ENCODE measurements at regions not wholly inside any gene's neighbourhood (a gene's known extent, or its start where the extent isn't known, plus 50 kb on each side); places are given as distances from the start of the nearest gene placed in this dataset.

DNA sequence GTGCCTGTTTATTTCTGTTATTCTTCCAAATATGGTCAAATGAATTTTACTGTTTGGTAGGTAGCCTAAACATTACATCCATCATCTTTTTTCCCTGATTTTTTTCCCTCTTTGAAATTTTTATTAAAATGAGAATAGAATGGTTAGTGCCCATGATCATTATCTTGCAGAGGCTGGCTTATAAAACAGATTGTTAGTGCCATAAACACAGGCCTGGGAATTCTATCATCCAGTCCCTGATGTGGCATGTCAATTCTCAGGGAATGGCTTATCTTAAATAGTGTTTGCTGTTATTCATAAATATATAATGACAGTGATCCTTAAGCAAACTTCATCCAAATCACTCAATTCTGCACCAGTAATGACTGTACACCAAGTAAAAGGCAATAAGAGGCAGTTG is 207.3 kb downstream of the TUSC7 start:
- no peak overlapping the region for H3K4me3 ChIP-seq (ENCODE audit: low read depth, low read length)
- TF ChIP-seq, protein P1, sequence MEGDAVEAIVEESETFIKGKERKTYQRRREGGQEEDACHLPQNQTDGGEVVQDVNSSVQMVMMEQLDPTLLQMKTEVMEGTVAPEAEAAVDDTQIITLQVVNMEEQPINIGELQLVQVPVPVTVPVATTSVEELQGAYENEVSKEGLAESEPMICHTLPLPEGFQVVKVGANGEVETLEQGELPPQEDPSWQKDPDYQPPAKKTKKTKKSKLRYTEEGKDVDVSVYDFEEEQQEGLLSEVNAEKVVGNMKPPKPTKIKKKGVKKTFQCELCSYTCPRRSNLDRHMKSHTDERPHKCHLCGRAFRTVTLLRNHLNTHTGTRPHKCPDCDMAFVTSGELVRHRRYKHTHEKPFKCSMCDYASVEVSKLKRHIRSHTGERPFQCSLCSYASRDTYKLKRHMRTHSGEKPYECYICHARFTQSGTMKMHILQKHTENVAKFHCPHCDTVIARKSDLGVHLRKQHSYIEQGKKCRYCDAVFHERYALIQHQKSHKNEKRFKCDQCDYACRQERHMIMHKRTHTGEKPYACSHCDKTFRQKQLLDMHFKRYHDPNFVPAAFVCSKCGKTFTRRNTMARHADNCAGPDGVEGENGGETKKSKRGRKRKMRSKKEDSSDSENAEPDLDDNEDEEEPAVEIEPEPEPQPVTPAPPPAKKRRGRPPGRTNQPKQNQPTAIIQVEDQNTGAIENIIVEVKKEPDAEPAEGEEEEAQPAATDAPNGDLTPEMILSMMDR (conservative IDR thresholded peaks at IDR 0.05; ENCODE audit: low read depth, low read length), result no peak
- no peak for DNase-seq (ENCODE audit: low read depth)

DNA sequence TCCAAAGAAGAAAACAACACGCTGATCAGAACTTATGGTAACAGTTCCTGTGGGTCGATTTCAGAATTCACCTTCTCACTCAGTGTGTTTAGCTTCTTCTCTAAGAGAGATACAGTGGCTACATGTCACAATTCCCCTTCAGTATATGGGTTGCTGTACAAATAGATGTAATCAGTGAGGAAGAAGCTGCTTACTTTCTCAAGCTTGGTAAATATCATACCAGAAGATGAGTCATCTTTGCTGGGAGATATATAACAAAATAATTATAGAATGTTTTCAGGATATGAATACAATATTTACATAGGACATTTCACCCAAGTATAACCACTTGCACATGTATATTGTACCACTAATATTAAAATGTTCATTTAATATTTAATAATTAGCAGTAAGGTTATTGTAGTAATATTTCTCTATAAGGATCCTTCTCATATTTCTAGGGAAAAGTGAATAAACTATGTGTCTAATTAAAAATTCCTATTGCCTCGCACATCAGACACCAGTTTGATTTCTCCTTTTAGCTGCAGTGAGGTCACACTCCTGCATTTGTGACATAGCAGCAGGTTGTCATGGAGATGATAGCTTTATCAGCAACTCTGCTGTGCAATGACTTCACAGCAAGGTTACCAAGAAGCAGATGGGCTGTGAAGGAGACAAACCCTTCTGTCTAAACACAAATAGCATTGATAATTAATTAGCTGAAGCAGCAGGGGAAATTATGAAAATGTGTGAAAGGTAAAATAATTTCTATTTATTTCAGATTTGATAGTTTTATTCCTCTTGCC is 211.4 kb downstream of the TUSC7 start:
- no peak overlapping the region for H3K4me3 ChIP-seq (ENCODE audit: low read depth, low read length)
- no peak for DNase-seq (ENCODE audit: low read depth)
- TF ChIP-seq, protein P1 (conservative IDR thresholded peaks at IDR 0.05; ENCODE audit: low read depth, low read length), result no peak

DNA sequence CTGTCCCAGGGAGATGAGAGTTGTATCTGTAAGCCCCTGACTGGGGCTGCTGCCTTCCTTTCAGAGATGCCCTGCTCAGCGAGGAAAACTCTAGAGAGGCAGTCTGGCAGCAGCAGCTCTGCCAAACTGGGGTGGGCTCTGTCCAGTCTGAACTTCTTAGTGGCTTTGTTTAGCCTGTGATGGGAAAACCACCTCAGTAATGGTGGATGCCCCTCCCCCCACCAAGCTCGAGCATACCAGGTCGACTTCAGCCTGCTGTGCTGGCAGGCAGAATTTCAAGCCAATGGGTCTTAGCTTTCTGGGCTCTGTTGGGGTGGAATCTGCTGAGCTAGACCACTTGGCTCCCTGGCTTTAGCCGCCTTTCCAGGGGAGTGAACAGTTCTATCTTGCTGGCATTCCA is 218.3 kb downstream of the TUSC7 start:
- H3K4me3 ChIP-seq (ENCODE audit: low read depth, low read length), result no peak overlapping the region
- TF ChIP-seq, protein P1 (conservative IDR thresholded peaks at IDR 0.05; ENCODE audit: low read depth, low read length), result no peak
- DNase-seq (ENCODE audit: low read depth), result no peak

DNA sequence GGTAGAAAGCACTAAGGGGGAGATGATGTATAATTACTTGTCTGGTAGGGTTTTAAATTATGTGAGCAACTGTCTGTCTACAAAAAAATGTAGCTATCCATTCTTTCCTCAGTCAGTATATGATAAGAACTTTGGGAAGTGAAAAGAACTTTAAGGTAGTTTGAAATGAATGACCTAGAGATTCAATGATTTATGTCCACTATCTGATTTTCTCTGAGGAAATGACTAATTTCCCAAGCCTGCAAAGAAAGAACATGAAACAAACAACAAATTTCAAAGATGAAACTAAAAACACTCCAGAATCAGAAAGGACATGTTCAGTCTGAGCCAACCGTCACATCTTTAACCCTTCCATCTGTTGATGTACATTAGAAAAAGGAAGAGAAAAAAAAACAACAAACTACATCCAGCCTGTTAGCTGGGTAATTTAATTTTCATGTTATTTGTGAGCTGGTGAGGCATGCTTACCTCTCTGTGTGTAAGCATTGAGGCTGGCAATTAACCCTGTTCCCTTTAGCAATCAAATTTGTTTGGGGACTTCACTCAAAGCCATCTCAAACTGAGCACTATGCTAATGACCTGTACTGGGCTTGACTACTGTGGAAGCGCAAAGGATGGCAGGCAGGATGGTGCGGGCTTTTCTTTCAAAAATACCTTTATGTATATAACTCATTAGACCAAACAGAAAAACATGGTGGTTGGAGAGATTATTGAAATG is 220.1 kb downstream of the TUSC7 start:
- no peak for DNase-seq (ENCODE audit: low read depth)
- TF ChIP-seq, protein P1 (conservative IDR thresholded peaks at IDR 0.05; ENCODE audit: low read depth, low read length), result no peak
- no peak overlapping the region for H3K4me3 ChIP-seq (ENCODE audit: low read depth, low read length)

- H3K4me3 ChIP-seq (ENCODE audit: low read depth, low read length), result no peak overlapping the region
- DNase-seq (ENCODE audit: low read depth), result no peak
- TF ChIP-seq, protein P1 (conservative IDR thresholded peaks at IDR 0.05; ENCODE audit: low read depth, low read length), result no peak
Observed at GRCh38 chr3:116930786-116931185, 221.2 kb downstream of the TUSC7 start.

- no peak overlapping the region for H3K4me3 ChIP-seq (ENCODE audit: low read depth, low read length)
- no peak for DNase-seq (ENCODE audit: low read depth)
- TF ChIP-seq, protein P1 (conservative IDR thresholded peaks at IDR 0.05; ENCODE audit: low read depth, low read length), result no peak
Observed at GRCh38 chr3:116939091-116939490, 229.5 kb downstream of the TUSC7 start.

All from epithelial cell of proximal tubule (primary cell).